Thyroid gland (tissue), 4 donors: ENCODE measurements at regions not wholly inside any gene's neighbourhood (a gene's known extent, or its start where the extent isn't known, plus 50 kb on each side); places are given as distances from the start of the nearest gene placed in this dataset.

Experiments used
- POLR2A ChIP-seq, 2 donors: fragments of 450-650 bp; IDR thresholded peaks; one replicate each; pipeline ENCODE4 v1.6.1; 2017; ENCODE audit warnings: antibody characterized with exemption in 2 of 2, mild to moderate bottlenecking in 2 of 2, moderate library complexity in 1 of 2
- TF ChIP-seq, protein P1 (sequence below), 6 experiments: fragments of 200-600 bp in 3 of 6; fragments of 450-650 bp in 3 of 6; sonication (generic) in 3 of 6; IDR thresholded peaks; one replicate each; pipeline ENCODE4 v1.5.1; 2016 to 2019; ENCODE audit warnings: antibody characterized with exemption in 6 of 6, mild to moderate bottlenecking in 2 of 6, inconsistent platforms in 1 of 6, moderate library complexity in 1 of 6

DNA sequence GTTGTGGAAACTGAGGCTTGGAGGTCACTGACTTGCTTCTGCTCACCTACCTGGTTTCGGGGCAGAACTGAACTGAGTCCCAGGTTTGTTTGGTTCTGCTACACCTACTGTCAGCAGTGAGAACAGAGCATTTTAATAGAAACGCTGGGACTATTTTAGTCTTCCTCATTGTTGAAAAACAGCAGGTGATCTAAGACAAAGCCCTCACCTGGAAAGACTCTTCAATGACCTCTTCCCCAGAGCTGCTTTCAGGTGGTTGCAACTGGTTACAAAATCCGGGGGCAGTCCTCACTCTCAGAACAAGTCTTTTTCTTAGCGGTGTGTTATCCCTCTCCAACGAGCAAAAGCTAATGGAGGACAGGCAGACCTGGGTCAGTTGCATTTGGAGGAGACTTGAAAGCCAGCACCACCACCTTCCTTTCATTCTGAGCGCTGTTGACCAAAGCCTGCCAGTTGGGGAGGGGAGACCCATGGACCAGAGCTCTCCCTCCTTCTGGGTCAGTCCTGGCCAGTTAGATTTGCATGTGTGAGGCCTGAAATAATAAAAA, 217.0 kb downstream of the NCK2 start:
- TF ChIP-seq, protein P1, sequence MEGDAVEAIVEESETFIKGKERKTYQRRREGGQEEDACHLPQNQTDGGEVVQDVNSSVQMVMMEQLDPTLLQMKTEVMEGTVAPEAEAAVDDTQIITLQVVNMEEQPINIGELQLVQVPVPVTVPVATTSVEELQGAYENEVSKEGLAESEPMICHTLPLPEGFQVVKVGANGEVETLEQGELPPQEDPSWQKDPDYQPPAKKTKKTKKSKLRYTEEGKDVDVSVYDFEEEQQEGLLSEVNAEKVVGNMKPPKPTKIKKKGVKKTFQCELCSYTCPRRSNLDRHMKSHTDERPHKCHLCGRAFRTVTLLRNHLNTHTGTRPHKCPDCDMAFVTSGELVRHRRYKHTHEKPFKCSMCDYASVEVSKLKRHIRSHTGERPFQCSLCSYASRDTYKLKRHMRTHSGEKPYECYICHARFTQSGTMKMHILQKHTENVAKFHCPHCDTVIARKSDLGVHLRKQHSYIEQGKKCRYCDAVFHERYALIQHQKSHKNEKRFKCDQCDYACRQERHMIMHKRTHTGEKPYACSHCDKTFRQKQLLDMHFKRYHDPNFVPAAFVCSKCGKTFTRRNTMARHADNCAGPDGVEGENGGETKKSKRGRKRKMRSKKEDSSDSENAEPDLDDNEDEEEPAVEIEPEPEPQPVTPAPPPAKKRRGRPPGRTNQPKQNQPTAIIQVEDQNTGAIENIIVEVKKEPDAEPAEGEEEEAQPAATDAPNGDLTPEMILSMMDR (IDR thresholded peaks at IDR 0.05), result no peak
- TF ChIP-seq POLR2A (IDR thresholded peaks at IDR 0.05), result no peak
